ENCODE measurements at regions not wholly inside any gene's neighbourhood (a gene's known extent, or its start where the extent isn't known, plus 50 kb on each side); places are given as distances from the start of the nearest gene placed in this dataset.

- DNase-seq (ENCODE audit: low read depth) = no peak
- H3K4me3 ChIP-seq (ENCODE audit: low read depth, low read length) = no peak overlapping the region
- TF ChIP-seq CTCF (conservative IDR thresholded peaks at IDR 0.05; ENCODE audit: low read depth, low read length) = no peak
These were observed 1128.5 kb downstream of the TBL1XR1 start for GRCh38 chr3:176068750-176069149.

GRCh38 chr3:176058856-176059255 is 1138.4 kb downstream of the TBL1XR1 start:
- TF ChIP-seq CTCF (conservative IDR thresholded peaks at IDR 0.05; ENCODE audit: low read depth, low read length) = no peak
- DNase-seq (ENCODE audit: low read depth) = no peak
- no peak overlapping the region for H3K4me3 ChIP-seq (ENCODE audit: low read depth, low read length)

- no peak for DNase-seq (ENCODE audit: low read depth)
- TF ChIP-seq CTCF (conservative IDR thresholded peaks at IDR 0.05; ENCODE audit: low read depth, low read length) = no peak
- no peak overlapping the region for H3K4me3 ChIP-seq (ENCODE audit: low read depth, low read length)
These were observed 1141.4 kb downstream of the TBL1XR1 start for GRCh38 chr3:176055836-176056235.

GRCh38 chr3:176051766-176052165 is 1145.5 kb downstream of the TBL1XR1 start:
- H3K4me3 ChIP-seq (ENCODE audit: low read depth, low read length) = no peak overlapping the region
- no peak for DNase-seq (ENCODE audit: low read depth)
- no peak for TF ChIP-seq CTCF (conservative IDR thresholded peaks at IDR 0.05; ENCODE audit: low read depth, low read length)

GRCh38 chr3:176046703-176047102 is 1150.6 kb downstream of the TBL1XR1 start:
- no peak overlapping the region for H3K4me3 ChIP-seq (ENCODE audit: low read depth, low read length)
- DNase-seq (ENCODE audit: low read depth) = no peak
- no peak for TF ChIP-seq CTCF (conservative IDR thresholded peaks at IDR 0.05; ENCODE audit: low read depth, low read length)

DNA sequence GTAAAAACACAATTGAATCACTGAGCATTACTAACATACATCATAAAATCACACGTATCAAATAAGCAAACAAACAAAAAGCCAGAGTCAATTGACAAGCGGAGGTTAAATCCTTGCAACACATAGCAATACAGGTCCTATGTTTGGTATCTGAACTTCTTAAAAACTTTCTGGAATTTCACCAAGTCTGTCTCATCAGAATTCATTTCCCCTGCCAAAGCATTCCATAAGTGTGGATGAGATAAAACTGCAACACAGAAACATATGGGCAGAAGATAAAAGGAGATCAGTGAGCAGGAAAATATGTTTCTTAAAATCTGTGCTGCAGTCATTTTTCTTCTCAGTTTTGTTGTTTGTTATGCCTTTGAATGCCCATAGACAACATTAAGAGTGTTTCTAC is 1155.5 kb downstream of the TBL1XR1 start:
- no peak for DNase-seq (ENCODE audit: low read depth)
- no peak for TF ChIP-seq CTCF (conservative IDR thresholded peaks at IDR 0.05; ENCODE audit: low read depth, low read length)
- no peak overlapping the region for H3K4me3 ChIP-seq (ENCODE audit: low read depth, low read length)

DNA sequence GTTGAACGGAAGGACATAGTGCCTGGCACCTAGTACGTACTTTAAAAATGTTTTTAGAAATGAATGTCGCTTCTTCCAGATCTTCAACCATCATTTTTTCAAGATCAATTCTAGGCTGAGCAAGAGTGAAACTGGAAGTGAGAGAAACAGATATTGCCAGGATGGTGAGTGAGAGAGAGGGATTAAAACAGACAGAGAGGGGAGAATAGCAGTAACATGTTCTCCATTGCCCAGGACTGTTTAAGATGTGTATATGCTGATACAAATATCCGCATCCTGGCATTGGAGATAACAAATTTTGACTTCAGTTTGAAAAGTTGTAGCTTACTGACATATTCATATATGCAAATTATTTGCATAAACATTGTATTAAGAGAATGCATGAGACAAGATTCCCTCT is 1156.1 kb downstream of the TBL1XR1 start:
- no peak for DNase-seq (ENCODE audit: low read depth)
- no peak overlapping the region for H3K4me3 ChIP-seq (ENCODE audit: low read depth, low read length)
- TF ChIP-seq CTCF (conservative IDR thresholded peaks at IDR 0.05; ENCODE audit: low read depth, low read length) = no peak
